T-cell (primary cell): ENCODE measurements at regions not wholly inside any gene's neighbourhood (a gene's known extent, or its start where the extent isn't known, plus 50 kb on each side); places are given as distances from the start of the nearest gene placed in this dataset.

Experiments used
- ATAC-seq, 4 experiments: fragments of 200-7000 bp in 3 of 4; fragments of 150-1000 bp in 1 of 4; cut with Tn5 transposase; replicated peaks in 1 of 4; 1 replicate in 3 of 4; 2 replicates in 1 of 4; pipeline ENCODE4 v1.10.0; 2021; ENCODE audit warnings: moderate library complexity in 3 of 4, mild to moderate bottlenecking in 2 of 4, moderate number of reproducible peaks in 1 of 4
- CTCF ChIA-PET, 2 donors: fragments of 300-600 bp; sonication (Branson Sonifier 250); formaldehyde crosslinking; loops; one replicate each; lab custom pipeline; 2022; ENCODE audit warnings: antibody characterized with exemption in 2 of 2; lab: Charles Lee
- POLR2A ChIA-PET, 2 donors: fragments of 300-600 bp; sonication (Branson Sonifier 250); formaldehyde crosslinking; loops; one replicate each; lab custom pipeline; 2022; ENCODE audit warnings: antibody characterized with exemption in 2 of 2; lab: Charles Lee
- DNase-seq, 35 experiments: peaks; one replicate each; pipeline versions ENCODE4 v3.0.0 to v3.0.0-alpha.2; 2013 to 2023
- H3K27ac ChIP-seq: one replicate; pipeline ENCODE4 v1.5.1; 2013; ENCODE audit warnings: low read length
- H3K27me3 ChIP-seq, 2 experiments: replicated peaks in 1 of 2; 1 replicate in 1 of 2; 2 replicates in 1 of 2; pipeline versions ENCODE4 v1.6.1 to v1.7.0; 2013; ENCODE audit warnings: low read length in 1 of 2, mixed read lengths in 1 of 2; ENCODE audit not compliant: control insufficient read depth in 2 of 2, insufficient read depth in 2 of 2; ENCODE audit errors: extremely low read depth in 1 of 2
- H3K36me3 ChIP-seq, 2 donors: 1 replicate in 1 of 2; 2 replicates in 1 of 2; pipeline versions ENCODE4 v1.6.1 to v1.7.0; 2013; ENCODE audit warnings: low read length in 1 of 2; ENCODE audit not compliant: control insufficient read depth in 2 of 2, insufficient read depth in 1 of 2; ENCODE audit errors: extremely low read depth in 1 of 2
- H3K4me1 ChIP-seq, 2 experiments: 1 replicate in 1 of 2; 2 replicates in 1 of 2; pipeline versions ENCODE4 v1.6.1 to v1.7.0; 2013; ENCODE audit warnings: low read length in 2 of 2, mixed read lengths in 1 of 2; ENCODE audit not compliant: insufficient read depth in 2 of 2, control insufficient read depth in 1 of 2; ENCODE audit errors: extremely low read depth in 1 of 2
- H3K4me3 ChIP-seq, 2 donors: 1 replicate in 1 of 2; 2 replicates in 1 of 2; pipeline versions ENCODE4 v1.5.1 to v1.7.0; 2013; ENCODE audit warnings: mild to moderate bottlenecking in 2 of 2, low read length in 1 of 2, moderate library complexity in 1 of 2; ENCODE audit not compliant: control insufficient read depth in 1 of 2; ENCODE audit errors: extremely low read depth in 1 of 2
- H3K9me3 ChIP-seq: 2 replicates; pipeline ENCODE4 v1.7.0; 2013
- H3K27ac Mint-ChIP-seq, 2 donors: one replicate each; pipeline ENCODE4 v1.8.0; 2020 to 2021; ENCODE audit warnings: mild to moderate bottlenecking in 2 of 2, mixed read lengths in 2 of 2
- H3K27me3 Mint-ChIP-seq, 2 donors: one replicate each; pipeline ENCODE4 v1.8.0; 2021 to 2022; ENCODE audit warnings: mixed read lengths in 2 of 2
- H3K36me3 Mint-ChIP-seq: one replicate; pipeline ENCODE4 v1.8.0; 2021; ENCODE audit warnings: mixed read lengths
- H3K4me1 Mint-ChIP-seq, 3 donors: one replicate each; pipeline ENCODE4 v1.8.0; 2020 to 2022; ENCODE audit warnings: mixed read lengths in 3 of 3, mild to moderate bottlenecking in 1 of 3
- H3K4me3 Mint-ChIP-seq, 3 donors: one replicate each; pipeline ENCODE4 v1.8.0; 2020 to 2022; ENCODE audit warnings: mild to moderate bottlenecking in 3 of 3, mixed read lengths in 3 of 3, moderate library complexity in 3 of 3
- H3K9me3 Mint-ChIP-seq, 3 donors: one replicate each; pipeline ENCODE4 v1.8.0; 2020 to 2022; ENCODE audit warnings: mixed read lengths in 3 of 3
- WGBS: methylation state at CpG from one replicate; pipeline ENCODE4 v1.1.5; 2013; ENCODE audit warnings: missing lambda C conversion rate; ENCODE audit not compliant: insufficient coverage; 5-methylcytosine and 5-hydroxymethylcytosine counted together

DNA sequence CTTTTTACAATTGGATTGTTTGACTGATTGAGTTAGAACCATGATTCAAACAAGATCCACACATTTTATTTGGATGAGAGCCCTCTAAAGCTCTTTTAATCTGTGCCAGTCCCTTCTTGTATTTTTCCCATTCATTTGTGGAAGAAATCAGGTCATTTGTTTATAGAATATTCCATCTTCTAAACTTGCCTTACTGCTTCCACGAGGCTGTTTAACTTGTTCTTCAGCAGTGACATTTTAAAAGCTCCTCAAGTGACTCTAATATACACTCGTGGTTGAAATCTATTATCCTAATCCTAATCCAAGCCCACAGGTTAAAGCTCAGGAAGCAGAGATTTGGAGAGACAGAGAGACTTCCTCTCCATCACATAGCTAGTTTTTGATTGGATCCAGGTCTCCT lies 155.4 kb upstream of the SVIL start:
- ATAC-seq (no peak), DNase-seq (no peak)
- H3K4me3 Mint-ChIP-seq: no peak overlapping the region
- H3K36me3 ChIP-seq: no peaks in the 10 kb centered on the region
- H3K36me3 Mint-ChIP-seq: no peaks in the 10 kb centered on the region
- H3K9me3 Mint-ChIP-seq: peaks cover 0 to 3% (median 0%) of the 10 kb centered on the region in 3 donors
- ChIA-PET POLR2A (interaction anchor here in 1 of 2 donors (0.5 kb wide), 1 partner anchor 16 kb away, joined by 4 read pairs; no protein-coding TSS in a partner anchor), CTCF (no interaction called here)
- H3K4me1 ChIP-seq: no peaks in the 10 kb centered on the region
- H3K27me3 Mint-ChIP-seq: no peaks in the 10 kb centered on the region
- H3K9me3 ChIP-seq: peaks cover 2% of the 10 kb centered on the region
- peaks cover 0 to 2% of the 10 kb centered on the region in 2 experiments for H3K27me3 ChIP-seq
- no peak overlapping the region for H3K4me3 ChIP-seq
- H3K27ac ChIP-seq: no peak overlapping the region
- no peaks in the 10 kb centered on the region for H3K4me1 Mint-ChIP-seq
- WGBS: no CpG with 5 or more reads among the region's 2 CpGs
- H3K27ac Mint-ChIP-seq: no peak overlapping the region

DNA sequence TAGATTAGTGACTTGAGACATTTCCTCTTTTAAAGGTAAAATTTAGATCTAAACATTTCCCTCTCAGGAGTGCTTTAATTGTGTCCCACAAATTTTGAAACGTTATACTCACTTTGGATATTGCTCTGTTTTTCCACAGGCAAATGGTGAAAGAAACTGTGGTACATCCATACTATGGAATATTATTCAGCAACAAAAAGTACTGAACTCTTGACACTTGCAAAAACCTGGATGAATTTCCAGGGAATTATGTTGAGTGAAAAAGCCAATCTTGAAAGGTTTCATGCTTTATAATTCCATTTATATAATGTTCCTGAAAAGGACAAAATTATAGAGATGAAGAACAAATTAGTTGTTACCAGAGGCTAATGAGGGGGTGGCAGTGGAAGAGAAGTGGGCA lies 153.3 kb upstream of the SVIL start:
- ATAC-seq (no peak), DNase-seq (no peak)
- ChIA-PET POLR2A (no interaction called here), CTCF (no interaction called here)
- Mint-ChIP-seq H3K9me3 (peaks cover 0 to 3% (median 0%) of the 10 kb centered on the region in 3 donors), H3K27ac (no peak overlapping the region), H3K27me3 (peaks cover 2 to 5% of the 10 kb centered on the region in 2 donors), H3K4me3 (no peak overlapping the region), H3K36me3 (no peaks in the 10 kb centered on the region), H3K4me1 (no peaks in the 10 kb centered on the region)
- Histone ChIP-seq H3K27ac (no peak overlapping the region), H3K4me1 (no peaks in the 10 kb centered on the region), H3K9me3 (peaks cover 2% of the 10 kb centered on the region), H3K27me3 (peaks cover 0 to 8% of the 10 kb centered on the region in 2 experiments), H3K4me3 (no peak overlapping the region), H3K36me3 (no peaks in the 10 kb centered on the region)
- WGBS: no CpG with 5 or more reads among the region's 1 CpG

DNA sequence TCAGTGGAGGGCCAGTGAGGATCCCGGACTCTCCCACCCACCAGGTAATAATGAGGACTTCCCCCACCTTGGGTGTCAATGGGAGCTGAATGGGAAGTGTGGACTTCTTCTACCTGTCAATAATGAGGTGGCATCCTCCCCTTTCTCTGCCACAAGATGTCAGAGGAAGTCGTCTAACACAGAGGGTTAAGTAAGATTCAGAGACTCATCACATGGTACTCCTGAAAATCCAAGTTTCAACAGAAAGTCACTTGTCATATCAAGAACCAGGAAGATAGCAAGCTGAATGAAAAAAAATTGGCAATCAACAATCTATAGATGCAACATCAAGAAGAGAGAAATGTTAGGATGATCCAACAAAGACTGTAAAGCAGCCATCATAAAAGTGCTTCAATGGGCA lies 150.9 kb upstream of the SVIL start:
- H3K36me3 Mint-ChIP-seq: no peaks in the 10 kb centered on the region
- Histone ChIP-seq H3K9me3 (peaks cover 2% of the 10 kb centered on the region), H3K27me3 (peaks cover 0 to 14% of the 10 kb centered on the region in 2 experiments), H3K36me3 (no peaks in the 10 kb centered on the region), H3K27ac (no peak overlapping the region), H3K4me3 (no peak overlapping the region), H3K4me1 (no peaks in the 10 kb centered on the region)
- ChIA-PET CTCF (no interaction called here), POLR2A (no interaction called here)
- no CpG with 5 or more reads among the region's 2 CpGs for WGBS
- ATAC-seq (no peak), DNase-seq (no peak)
- H3K4me1 Mint-ChIP-seq: no peaks in the 10 kb centered on the region
- H3K27me3 Mint-ChIP-seq: peaks cover 9 to 20% of the 10 kb centered on the region in 2 donors
- no peak overlapping the region for H3K27ac Mint-ChIP-seq
- H3K9me3 Mint-ChIP-seq: peaks cover 0 to 3% (median 0%) of the 10 kb centered on the region in 3 donors
- no peak overlapping the region for H3K4me3 Mint-ChIP-seq

DNA sequence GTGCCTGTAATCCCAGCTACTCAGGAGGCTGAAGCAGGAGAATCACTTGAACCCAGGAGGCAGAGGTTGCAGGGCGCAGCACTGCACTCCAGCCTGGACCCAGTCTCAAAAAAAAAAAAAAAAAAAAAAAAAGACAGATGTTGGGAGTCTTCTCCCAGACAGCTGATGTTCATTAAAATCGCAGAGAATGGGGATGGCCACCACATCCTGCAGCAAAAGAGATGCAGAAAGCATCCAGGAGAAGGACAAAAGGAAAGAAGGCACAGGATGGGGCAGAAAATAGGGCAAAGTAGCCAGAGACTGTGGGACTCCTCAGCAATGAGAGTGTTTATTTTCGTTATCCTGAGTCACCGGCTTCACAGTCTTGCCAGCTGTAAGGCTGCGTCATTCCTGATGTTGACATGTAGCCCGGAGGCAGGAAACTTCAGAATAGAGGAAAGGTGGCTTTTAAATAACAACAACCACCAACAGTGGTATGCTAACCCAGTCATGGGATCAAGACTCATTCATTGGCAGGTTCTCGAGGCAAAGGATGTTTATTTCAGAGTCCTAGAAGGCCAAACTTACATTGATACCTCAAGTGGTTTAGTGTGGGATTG lies 149.5 kb upstream of the SVIL start:
- H3K4me3 ChIP-seq: no peak overlapping the region
- POLR2A ChIA-PET: no interaction called here
- ATAC-seq (no peak), DNase-seq (no peak)
- Mint-ChIP-seq H3K27me3 (peaks cover 13 to 22% of the 10 kb centered on the region in 2 donors), H3K36me3 (no peaks in the 10 kb centered on the region), H3K4me3 (no peak overlapping the region), H3K27ac (no peak overlapping the region), H3K4me1 (no peaks in the 10 kb centered on the region), H3K9me3 (peaks cover 0 to 3% (median 0%) of the 10 kb centered on the region in 3 donors)
- 66% methylated on average over 5 of the region's 7 CpGs for WGBS
- H3K36me3 ChIP-seq: no peaks in the 10 kb centered on the region
- peaks cover 0 to 14% of the 10 kb centered on the region in 2 experiments for H3K27me3 ChIP-seq
- CTCF ChIA-PET: no interaction called here
- H3K4me1 ChIP-seq: no peaks in the 10 kb centered on the region
- no peak overlapping the region for H3K27ac ChIP-seq
- H3K9me3 ChIP-seq: peaks cover 2% of the 10 kb centered on the region

DNA sequence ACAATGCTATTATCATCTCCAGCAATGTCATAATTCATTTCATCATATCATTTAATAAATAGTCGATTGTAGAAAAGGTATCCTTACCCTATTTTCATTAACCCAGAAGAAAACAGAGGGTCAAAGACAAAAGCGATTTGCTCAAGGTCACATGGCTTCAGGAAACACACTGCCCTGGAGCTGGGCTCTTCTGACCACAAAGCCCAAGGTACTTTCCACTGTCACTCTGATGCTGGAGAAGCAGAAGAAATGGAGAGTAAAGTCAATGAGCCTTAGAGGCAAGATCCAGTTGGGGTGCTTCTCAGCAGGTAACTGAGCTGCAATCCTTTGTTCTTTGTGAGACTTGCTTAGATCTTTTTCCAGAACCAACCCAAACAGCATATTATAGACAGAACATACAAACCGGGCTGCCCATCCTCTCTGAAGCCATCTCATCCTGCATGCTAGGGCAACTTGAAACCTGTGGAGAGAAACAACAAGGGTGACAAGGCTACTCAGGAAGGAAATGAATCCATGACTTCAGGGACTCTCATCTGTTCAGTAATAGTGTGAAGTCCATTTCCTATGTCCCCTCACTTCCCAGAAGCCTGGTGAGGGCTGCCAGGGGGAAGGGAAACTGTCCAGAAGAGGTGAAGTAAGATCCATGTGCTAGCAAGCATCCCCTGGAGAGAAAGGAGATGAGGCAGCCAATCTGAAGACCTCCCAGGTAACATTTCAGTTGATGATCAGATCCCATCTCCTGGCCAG lies 148.6 kb upstream of the SVIL start:
- no peaks in the 10 kb centered on the region for H3K36me3 ChIP-seq
- H3K27ac Mint-ChIP-seq: no peak overlapping the region
- peaks cover 2% of the 10 kb centered on the region for H3K9me3 ChIP-seq
- H3K4me1 ChIP-seq: no peaks in the 10 kb centered on the region
- H3K27ac ChIP-seq: no peak overlapping the region
- DNase-seq (no peak), ATAC-seq (no peak)
- H3K27me3 ChIP-seq: peaks cover 0 to 14% of the 10 kb centered on the region in 2 experiments
- ChIA-PET CTCF (no interaction called here), POLR2A (no interaction called here)
- H3K4me1 Mint-ChIP-seq: no peaks in the 10 kb centered on the region
- no peak overlapping the region for H3K4me3 ChIP-seq
- WGBS: 50% methylated on average over 1 of the region's 3 CpGs
- H3K36me3 Mint-ChIP-seq: no peaks in the 10 kb centered on the region
- H3K9me3 Mint-ChIP-seq: peaks cover 0 to 3% (median 0%) of the 10 kb centered on the region in 3 donors
- no peak overlapping the region for H3K4me3 Mint-ChIP-seq
- peaks cover 20 to 31% of the 10 kb centered on the region in 2 donors for H3K27me3 Mint-ChIP-seq

DNA sequence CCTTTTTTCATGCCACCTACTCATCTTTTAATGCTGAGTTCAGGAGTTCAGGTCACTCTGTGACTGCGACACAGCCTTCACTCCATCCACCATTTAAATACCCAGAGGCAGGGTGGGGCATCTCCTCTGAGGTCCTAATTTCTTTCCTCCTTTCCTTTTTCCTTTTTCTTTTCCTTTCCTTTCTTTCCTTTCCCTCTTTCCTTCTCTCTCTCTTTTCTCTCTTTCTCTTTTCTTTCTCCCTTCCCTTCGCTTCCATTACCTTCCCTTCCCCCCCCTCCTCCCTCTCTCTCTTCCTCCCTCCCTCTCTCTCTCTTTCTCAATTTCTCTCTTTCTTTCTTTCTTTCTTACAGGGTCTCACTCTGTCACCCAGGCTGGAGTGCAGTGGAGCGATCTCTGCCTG lies 145.9 kb upstream of the SVIL start:
- no peaks in the 10 kb centered on the region for H3K36me3 Mint-ChIP-seq
- 100% methylated on average over 2 of the region's 3 CpGs for WGBS

More for the DNA sequence above, 145.9 kb upstream of the SVIL start:
- ChIA-PET CTCF (no interaction called here), POLR2A (no interaction called here)
- no peaks in the 10 kb centered on the region for H3K9me3 Mint-ChIP-seq
- no peak overlapping the region for H3K27ac Mint-ChIP-seq
- no peaks in the 10 kb centered on the region for H3K4me1 ChIP-seq
- H3K27me3 ChIP-seq: peaks cover 0 to 14% of the 10 kb centered on the region in 2 experiments
- no peak for ATAC-seq
- peaks cover 21 to 44% of the 10 kb centered on the region in 2 donors for H3K27me3 Mint-ChIP-seq
- H3K4me3 Mint-ChIP-seq: no peak overlapping the region
- H3K4me1 Mint-ChIP-seq: no peaks in the 10 kb centered on the region
- no peak overlapping the region for H3K4me3 ChIP-seq
- no peaks in the 10 kb centered on the region for H3K9me3 ChIP-seq
- DNase-seq: no peak
- no peaks in the 10 kb centered on the region for H3K36me3 ChIP-seq
- H3K27ac ChIP-seq: no peak overlapping the region
